Stimulated activated naive B cell treated with anti-CD40 and anti-IgM and Interleukin-4, amounts not matched to agents 10 μg/mL and 1 μg/mL and 100 μg/mL, for 72 hours (primary cell): ENCODE measurements at regions not wholly inside any gene's neighbourhood (a gene's known extent, or its start where the extent isn't known, plus 50 kb on each side); places are given as distances from the start of the nearest gene placed in this dataset.
"Not testable (repeated sequence)": the region's sequence is repeated elsewhere in the genome, so short reads cannot be mapped to it uniquely, and the experiment has no call there.

Experiments used
- ATAC-seq, 2 donors: fragments of 150-1000 bp; cut with Tn5 transposase; replicated peaks; 2 replicates each; pipeline ENCODE4 v1.10.0; 2021; ENCODE audit warnings: moderate library complexity in 1 of 2
- DNase-seq: peaks from one replicate; pipeline ENCODE4 v3.0.0; 2021
- H3K27ac Mint-ChIP-seq: one replicate; pipeline ENCODE4 v1.8.0; 2022; ENCODE audit warnings: mild to moderate bottlenecking, mixed read lengths
- H3K27me3 Mint-ChIP-seq, 2 donors: one replicate each; pipeline ENCODE4 v1.8.0; 2022; ENCODE audit warnings: mixed read lengths in 2 of 2
- H3K36me3 Mint-ChIP-seq, 2 donors: one replicate each; pipeline ENCODE4 v1.8.0; 2022; ENCODE audit warnings: mixed read lengths in 2 of 2, mild to moderate bottlenecking in 1 of 2
- H3K4me1 Mint-ChIP-seq, 2 donors: one replicate each; pipeline ENCODE4 v1.8.0; 2022; ENCODE audit warnings: mixed read lengths in 2 of 2, mild to moderate bottlenecking in 1 of 2
- H3K4me3 Mint-ChIP-seq, 2 donors: one replicate each; pipeline ENCODE4 v1.8.0; 2022; ENCODE audit warnings: mild to moderate bottlenecking in 2 of 2, mixed read lengths in 2 of 2, moderate library complexity in 1 of 2
- H3K9me3 Mint-ChIP-seq, 2 donors: one replicate each; pipeline ENCODE4 v1.8.0; 2022; ENCODE audit warnings: mixed read lengths in 2 of 2, mild to moderate bottlenecking in 1 of 2

GRCh38 chr10:70976063-70976695 lies 87.8 kb upstream of the PCBD1 start:
- Mint-ChIP-seq H3K27ac (no peak overlapping the region), H3K4me1 (no peaks in the 10 kb centered on the region), H3K9me3 (peaks cover 0 to 6% of the 10 kb centered on the region in 2 donors), H3K4me3 (no peak overlapping the region), H3K36me3 (no peaks in the 10 kb centered on the region), H3K27me3 (peaks cover 11 to 21% of the 10 kb centered on the region in 2 donors)
- no peak for DNase-seq
- ATAC-seq, result no peak

DNA sequence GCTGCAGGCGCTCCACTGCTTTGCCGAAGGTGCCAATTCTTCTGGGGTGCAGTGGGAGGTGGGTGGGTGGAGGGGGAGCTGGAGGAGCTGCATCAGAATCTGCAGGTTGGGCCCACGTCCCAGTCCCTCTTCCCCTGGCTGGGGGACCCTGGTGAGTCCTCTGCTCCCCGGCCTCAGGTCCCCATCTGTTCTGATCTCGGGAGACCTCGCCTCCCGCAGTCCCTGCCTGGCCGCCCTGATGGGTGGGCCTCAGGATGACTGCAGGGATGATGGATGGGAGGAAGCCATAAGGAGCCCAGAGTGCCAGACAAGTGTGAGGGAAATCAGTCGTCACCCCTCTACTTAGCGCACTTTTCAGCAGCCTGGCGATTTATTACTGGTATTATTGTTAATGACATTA lies 89.3 kb upstream of the PCBD1 start:
- no peak overlapping the region for H3K27ac Mint-ChIP-seq
- no peaks in the 10 kb centered on the region for H3K36me3 Mint-ChIP-seq
- peaks cover 0 to 6% of the 10 kb centered on the region in 2 donors for H3K9me3 Mint-ChIP-seq
- H3K4me3 Mint-ChIP-seq, result no peak overlapping the region
- peaks cover 11 to 21% of the 10 kb centered on the region in 2 donors for H3K27me3 Mint-ChIP-seq
- ATAC-seq, result no peak
- DNase-seq, result no peak
- peaks cover under 1 to 13% of the 10 kb centered on the region in 2 donors for H3K4me1 Mint-ChIP-seq

DNA sequence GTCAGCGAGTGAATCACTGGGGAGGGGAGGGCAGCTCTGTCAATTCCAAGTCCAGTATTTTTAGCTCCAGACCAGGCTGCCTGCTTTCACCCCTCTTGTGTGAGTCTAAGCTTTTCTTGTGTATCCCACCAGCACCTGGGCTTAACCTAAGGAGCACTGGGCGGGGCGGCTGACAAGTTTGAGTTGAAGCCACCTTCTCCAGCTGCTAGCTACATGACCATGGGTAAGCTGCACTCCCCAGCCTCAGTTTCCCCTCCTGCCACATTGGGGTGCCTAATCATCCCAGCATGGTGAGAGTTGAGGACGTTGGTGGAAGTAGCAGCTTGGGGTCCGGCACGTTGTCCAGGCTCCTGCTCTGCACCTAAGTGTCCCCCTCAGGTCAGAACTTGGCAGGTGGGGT lies 89.8 kb upstream of the PCBD1 start:
- no peak overlapping the region for H3K4me3 Mint-ChIP-seq
- peaks cover 0 to 6% of the 10 kb centered on the region in 2 donors for H3K9me3 Mint-ChIP-seq
- peaks cover 11 to 21% of the 10 kb centered on the region in 2 donors for H3K27me3 Mint-ChIP-seq
- H3K4me1 Mint-ChIP-seq, result peaks cover 3 to 18% of the 10 kb centered on the region in 2 donors
- no peak for DNase-seq
- ATAC-seq, result no peak
- H3K27ac Mint-ChIP-seq, result no peak overlapping the region
- H3K36me3 Mint-ChIP-seq, result no peaks in the 10 kb centered on the region

- DNase-seq, result no peak
- peaks cover 3 to 18% of the 10 kb centered on the region in 2 donors for H3K4me1 Mint-ChIP-seq
- no peak overlapping the region for H3K27ac Mint-ChIP-seq
- no peaks in the 10 kb centered on the region for H3K36me3 Mint-ChIP-seq
- H3K27me3 Mint-ChIP-seq, result peaks cover 11 to 21% of the 10 kb centered on the region in 2 donors
- peaks cover 0 to 6% of the 10 kb centered on the region in 2 donors for H3K9me3 Mint-ChIP-seq
- no peak for ATAC-seq
- H3K4me3 Mint-ChIP-seq, result no peak overlapping the region
Measured at GRCh38 chr10:70978816-70979480, 90.6 kb upstream of the PCBD1 start.

GRCh38 chr10:70980687-70981086 lies 92.3 kb upstream of the PCBD1 start:
- Mint-ChIP-seq H3K27ac (no peak overlapping the region), H3K4me1 (peaks cover 3 to 18% of the 10 kb centered on the region in 2 donors), H3K9me3 (peaks cover 0 to 6% of the 10 kb centered on the region in 2 donors), H3K4me3 (no peak overlapping the region), H3K36me3 (no peaks in the 10 kb centered on the region), H3K27me3 (peaks cover 11 to 15% of the 10 kb centered on the region in 2 donors)
- no peak for DNase-seq
- ATAC-seq, result no peak

GRCh38 chr10:70981171-70981836 lies 92.9 kb upstream of the PCBD1 start:
- no peaks in the 10 kb centered on the region for H3K36me3 Mint-ChIP-seq
- H3K4me1 Mint-ChIP-seq, result peaks cover 3 to 18% of the 10 kb centered on the region in 2 donors
- peaks cover 0 to 2% of the 10 kb centered on the region in 2 donors for H3K9me3 Mint-ChIP-seq
- no peak overlapping the region for H3K4me3 Mint-ChIP-seq
- peaks cover 6 to 12% of the 10 kb centered on the region in 2 donors for H3K27me3 Mint-ChIP-seq
- H3K27ac Mint-ChIP-seq, result no peak overlapping the region
- DNase-seq (no peak), ATAC-seq (peak; percentile 29 to 32)

- Mint-ChIP-seq H3K27me3 (peaks cover 0 to 9% of the 10 kb centered on the region in 2 donors), H3K4me1 (peaks cover 3 to 18% of the 10 kb centered on the region in 2 donors), H3K4me3 (no peak overlapping the region), H3K36me3 (no peaks in the 10 kb centered on the region), H3K27ac (no peak overlapping the region), H3K9me3 (no peaks in the 10 kb centered on the region)
- ATAC-seq (no peak), DNase-seq (no peak)
Measured at GRCh38 chr10:70981936-70982335, 93.6 kb upstream of the PCBD1 start.

- peaks cover 0 to 9% of the 10 kb centered on the region in 2 donors for H3K27me3 Mint-ChIP-seq
- no peak overlapping the region for H3K27ac Mint-ChIP-seq
- H3K36me3 Mint-ChIP-seq, result no peaks in the 10 kb centered on the region
- H3K4me3 Mint-ChIP-seq, result no peak overlapping the region
- ATAC-seq (peak; percentile 68 to 72), DNase-seq (no peak)
- H3K4me1 Mint-ChIP-seq, result peaks cover 3 to 18% of the 10 kb centered on the region in 2 donors
- no peaks in the 10 kb centered on the region for H3K9me3 Mint-ChIP-seq
Measured at GRCh38 chr10:70982443-70982842, 94.1 kb upstream of the PCBD1 start.

GRCh38 chr10:70984986-70985722 lies 96.8 kb upstream of the PCBD1 start:
- no peak for ATAC-seq
- Mint-ChIP-seq H3K9me3 (no peaks in the 10 kb centered on the region), H3K27me3 (no peaks in the 10 kb centered on the region), H3K4me1 (peaks cover 3 to 18% of the 10 kb centered on the region in 2 donors), H3K4me3 (no peak overlapping the region), H3K36me3 (no peaks in the 10 kb centered on the region), H3K27ac (no peak overlapping the region)
- DNase-seq, result no peak

GRCh38 chr10:70985824-70986622 lies 97.7 kb upstream of the PCBD1 start:
- peaks cover 3 to 18% of the 10 kb centered on the region in 2 donors for H3K4me1 Mint-ChIP-seq
- DNase-seq (no peak), ATAC-seq (no peak)
- no peaks in the 10 kb centered on the region for H3K36me3 Mint-ChIP-seq
- no peak overlapping the region for H3K27ac Mint-ChIP-seq
- H3K27me3 Mint-ChIP-seq, result no peaks in the 10 kb centered on the region
- H3K4me3 Mint-ChIP-seq, result no peak overlapping the region
- no peaks in the 10 kb centered on the region for H3K9me3 Mint-ChIP-seq

DNA sequence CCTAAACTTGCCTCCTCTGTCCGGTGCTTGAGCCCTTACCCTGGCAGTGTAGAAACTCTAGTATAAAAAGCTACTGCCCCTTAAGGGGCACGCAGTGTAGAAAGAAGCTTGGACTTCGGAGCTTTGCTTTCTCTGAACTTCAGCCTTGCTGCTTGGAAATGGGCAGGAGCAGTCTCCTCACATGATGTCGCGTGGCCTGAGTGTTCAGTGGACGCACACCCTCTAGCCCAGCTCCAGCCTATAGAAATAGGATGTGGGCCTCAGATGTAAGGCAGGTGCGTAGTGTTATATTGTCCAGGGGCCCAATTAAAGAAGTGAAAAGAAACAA lies 98.2 kb upstream of the PCBD1 start:
- Mint-ChIP-seq H3K27ac (no peak overlapping the region), H3K4me1 (peaks cover 3 to 15% of the 10 kb centered on the region in 2 donors), H3K9me3 (no peaks in the 10 kb centered on the region), H3K27me3 (no peaks in the 10 kb centered on the region), H3K36me3 (no peaks in the 10 kb centered on the region), H3K4me3 (no peak overlapping the region)
- ATAC-seq, result no peak
- DNase-seq, result no peak

- H3K27me3 Mint-ChIP-seq, result no peaks in the 10 kb centered on the region
Measured at GRCh38 chr10:70987396-70988130, 99.2 kb upstream of the PCBD1 start.

GRCh38 chr10:70990156-70990555 lies 101.8 kb upstream of the PCBD1 start:
- H3K4me3 Mint-ChIP-seq, H3K27ac Mint-ChIP-seq, ATAC-seq, H3K36me3 Mint-ChIP-seq, H3K4me1 Mint-ChIP-seq, DNase-seq, H3K27me3 Mint-ChIP-seq, H3K9me3 Mint-ChIP-seq: not testable (repeated sequence)

More at GRCh38 chr10:70987396-70988130, 99.2 kb upstream of the PCBD1 start:
- ATAC-seq (no peak), DNase-seq (no peak)
- Mint-ChIP-seq H3K4me3 (no peak overlapping the region), H3K9me3 (no peaks in the 10 kb centered on the region), H3K27ac (no peak overlapping the region), H3K4me1 (peaks cover 3 to 5% of the 10 kb centered on the region in 2 donors), H3K36me3 (no peaks in the 10 kb centered on the region)
